Kidney (tissue), 13 donors: ENCODE measurements at regions not wholly inside any gene's neighbourhood (a gene's known extent, or its start where the extent isn't known, plus 50 kb on each side); places are given as distances from the start of the nearest gene placed in this dataset.

Source experiments
- DNase-seq, 5 donors: peaks; one replicate each; pipeline ENCODE4 v3.0.0-alpha.2; 2013 to 2020
- FAIRE-seq: peaks from 2 replicates; lab custom pipeline; 2012; peaks lifted over from hg19 to GRCh38; lab: Jason Lieb, UNC
- H3K27ac ChIP-seq, 2 donors: one replicate each; pipeline ENCODE4 v1.7.0; 2013; ENCODE audit warnings: low read depth in 2 of 2, low read length in 2 of 2, inconsistent platforms in 1 of 2
- H3K27me3 ChIP-seq: one replicate; pipeline ENCODE4 v1.7.1; 2013; ENCODE audit warnings: low read length, inconsistent platforms; ENCODE audit not compliant: control insufficient read depth, insufficient read depth
- H3K36me3 ChIP-seq, 3 donors: one replicate each; pipeline versions ENCODE4 v1.7.0 to v1.7.1; 2013; ENCODE audit warnings: low read length in 3 of 3, control low read depth in 1 of 3, inconsistent platforms in 1 of 3; ENCODE audit not compliant: insufficient read depth in 3 of 3, control insufficient read depth in 2 of 3
- H3K4me1 ChIP-seq, 3 donors: one replicate each; pipeline versions ENCODE4 v1.7.0 to v1.7.1; 2013; ENCODE audit warnings: low read length in 3 of 3, inconsistent platforms in 1 of 3, low read depth in 1 of 3; ENCODE audit not compliant: control insufficient read depth in 2 of 3, insufficient read depth in 2 of 3
- H3K4me3 ChIP-seq, 3 donors: one replicate each; pipeline versions ENCODE4 v1.7.0 to v1.8.1; 2013; ENCODE audit warnings: low read length in 3 of 3, control low read depth in 1 of 3, inconsistent platforms in 1 of 3
- H3K9ac ChIP-seq, 3 donors: one replicate each; pipeline versions ENCODE4 v1.7.0 to v1.7.1; 2013; ENCODE audit warnings: low read length in 3 of 3, control low read depth in 1 of 3, inconsistent platforms in 1 of 3
- H3K9me3 ChIP-seq, 3 donors: one replicate each; pipeline versions ENCODE4 v1.7.0 to v1.7.1; 2013; ENCODE audit warnings: low read length in 3 of 3, control low read depth in 1 of 3, inconsistent platforms in 1 of 3; ENCODE audit not compliant: control insufficient read depth in 2 of 3, insufficient read depth in 1 of 3
- intact Hi-C: fragments of 100-400 bp; cut with DNase I; formaldehyde crosslinking; loops from one replicate; pipeline ENCODE4 v1.11.1; 2022
- TF ChIP-seq, protein P1 (sequence below): IDR thresholded peaks from 3 replicates; pipeline ENCODE4 v1.5.1; 2012; ENCODE audit warnings: mild to moderate bottlenecking, moderate library complexity, borderline replicate concordance; ENCODE audit not compliant: insufficient read depth; ENCODE audit errors: extremely low read depth
- donor health status: control.
- donor health status: control.
- donor health status: control.
- donor health status: control.
- donor health status: control.
- donor health status: DM: yes; HTN: yes; CAD: no.
- donor health status: Normal renal cell carcinoma (clear cell type).

- FAIRE-seq = no peak
Measured at GRCh38 chr4:45160951-45161350, 434.6 kb upstream of the GNPDA2 start.

DNA sequence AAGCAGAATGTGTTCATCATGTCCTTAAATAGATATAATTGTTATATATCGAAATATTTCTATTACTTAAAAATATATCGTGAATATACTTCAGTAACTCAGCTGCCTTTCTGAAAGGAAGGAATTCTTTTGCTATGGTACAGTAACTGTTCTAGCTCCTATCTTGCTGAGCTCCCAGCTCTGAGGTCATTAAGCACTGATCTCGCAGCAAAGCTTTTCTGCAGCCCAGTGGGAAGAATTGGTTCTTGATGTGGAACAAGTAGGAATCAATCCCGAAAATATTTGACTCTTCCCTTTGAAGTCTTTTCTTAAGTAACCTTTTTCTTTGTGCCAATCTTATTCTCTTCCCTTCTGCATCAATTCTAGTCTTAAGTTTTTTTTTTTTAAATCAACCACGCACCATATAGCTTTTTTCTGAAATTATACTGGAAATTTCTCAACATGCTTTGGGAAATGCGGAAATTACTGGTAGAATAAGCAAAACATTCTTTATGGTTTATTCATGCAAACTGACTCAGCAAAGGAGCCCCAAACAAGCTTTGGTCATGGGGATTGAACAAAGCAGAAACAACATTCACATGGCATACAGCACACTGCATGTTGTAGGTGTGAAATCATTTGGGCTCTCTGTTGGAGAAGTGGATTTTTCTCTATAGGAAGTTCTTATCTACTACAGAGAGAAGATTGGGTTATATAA lies 428.9 kb upstream of the GNPDA2 start:
- DNase-seq = no peak
- FAIRE-seq = no peak
- intact Hi-C loops = no loop called here
- TF ChIP-seq, protein P1, sequence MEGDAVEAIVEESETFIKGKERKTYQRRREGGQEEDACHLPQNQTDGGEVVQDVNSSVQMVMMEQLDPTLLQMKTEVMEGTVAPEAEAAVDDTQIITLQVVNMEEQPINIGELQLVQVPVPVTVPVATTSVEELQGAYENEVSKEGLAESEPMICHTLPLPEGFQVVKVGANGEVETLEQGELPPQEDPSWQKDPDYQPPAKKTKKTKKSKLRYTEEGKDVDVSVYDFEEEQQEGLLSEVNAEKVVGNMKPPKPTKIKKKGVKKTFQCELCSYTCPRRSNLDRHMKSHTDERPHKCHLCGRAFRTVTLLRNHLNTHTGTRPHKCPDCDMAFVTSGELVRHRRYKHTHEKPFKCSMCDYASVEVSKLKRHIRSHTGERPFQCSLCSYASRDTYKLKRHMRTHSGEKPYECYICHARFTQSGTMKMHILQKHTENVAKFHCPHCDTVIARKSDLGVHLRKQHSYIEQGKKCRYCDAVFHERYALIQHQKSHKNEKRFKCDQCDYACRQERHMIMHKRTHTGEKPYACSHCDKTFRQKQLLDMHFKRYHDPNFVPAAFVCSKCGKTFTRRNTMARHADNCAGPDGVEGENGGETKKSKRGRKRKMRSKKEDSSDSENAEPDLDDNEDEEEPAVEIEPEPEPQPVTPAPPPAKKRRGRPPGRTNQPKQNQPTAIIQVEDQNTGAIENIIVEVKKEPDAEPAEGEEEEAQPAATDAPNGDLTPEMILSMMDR = no peak
- no peaks in the 10 kb centered on the region for H3K4me1 ChIP-seq
- H3K27me3 ChIP-seq = no peaks in the 10 kb centered on the region
- no peak overlapping the region for H3K27ac ChIP-seq
- H3K9me3 ChIP-seq = no peaks in the 10 kb centered on the region
- H3K4me3 ChIP-seq = no peak overlapping the region
- H3K9ac ChIP-seq = no peak overlapping the region
- H3K36me3 ChIP-seq = no peaks in the 10 kb centered on the region

More at GRCh38 chr4:45160951-45161350, 434.6 kb upstream of the GNPDA2 start:
- Histone ChIP-seq H3K27ac (no peak overlapping the region), H3K27me3 (no peaks in the 10 kb centered on the region), H3K4me1 (no peaks in the 10 kb centered on the region), H3K36me3 (no peaks in the 10 kb centered on the region), H3K4me3 (no peak overlapping the region), H3K9me3 (no peaks in the 10 kb centered on the region), H3K9ac (no peak overlapping the region)
- TF ChIP-seq, protein P1 = no peak
- no peak for DNase-seq
- intact Hi-C loops = no loop called here

- TF ChIP-seq, protein P1 = no peak
- H3K36me3 ChIP-seq = no peaks in the 10 kb centered on the region
- no peaks in the 10 kb centered on the region for H3K27me3 ChIP-seq
- no peaks in the 10 kb centered on the region for H3K9me3 ChIP-seq
- no peak for DNase-seq
- intact Hi-C loops = no loop called here
- no peak overlapping the region for H3K9ac ChIP-seq
- no peak overlapping the region for H3K4me3 ChIP-seq
- H3K4me1 ChIP-seq = no peaks in the 10 kb centered on the region
- H3K27ac ChIP-seq = no peak overlapping the region
- FAIRE-seq = no peak
Measured at GRCh38 chr4:45147866-45148265, 421.5 kb upstream of the GNPDA2 start.

DNA sequence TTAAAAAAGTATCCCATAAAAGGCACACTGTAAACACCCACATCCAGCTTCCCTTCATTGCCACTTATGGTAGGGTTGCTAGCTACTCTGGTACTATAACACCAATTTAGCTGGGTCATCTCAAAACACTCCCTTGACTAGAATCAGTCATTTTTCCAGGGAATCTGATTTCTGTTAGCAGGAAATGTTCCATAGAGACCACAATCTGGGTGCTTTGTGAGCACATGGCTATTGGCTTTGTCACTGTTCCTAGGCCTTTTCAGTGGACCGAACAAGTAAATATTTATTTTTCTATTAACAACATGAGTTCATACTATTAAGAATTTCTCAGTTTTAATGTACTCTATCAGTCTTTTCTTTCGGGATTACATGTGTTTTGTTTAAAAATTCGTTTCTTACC lies 404.7 kb upstream of the GNPDA2 start:
- Histone ChIP-seq H3K4me1 (no peaks in the 10 kb centered on the region), H3K4me3 (no peak overlapping the region), H3K36me3 (no peaks in the 10 kb centered on the region), H3K27ac (no peak overlapping the region), H3K9me3 (no peaks in the 10 kb centered on the region), H3K9ac (no peak overlapping the region), H3K27me3 (no peaks in the 10 kb centered on the region)
- FAIRE-seq (no peak), DNase-seq (no peak)
- intact Hi-C loops = no loop called here
- TF ChIP-seq, protein P1 = no peak
